Bone marrow (tissue), 2 donors: ENCODE measurements at regions not wholly inside any gene's neighbourhood (a gene's known extent, or its start where the extent isn't known, plus 50 kb on each side); places are given as distances from the start of the nearest gene placed in this dataset.

ENCODE experiments used
- DNase-seq, 2 donors: peaks; one replicate each; lab custom pipeline; 2025; lab: John Stamatoyannopoulos, UW

- DNase-seq = no peak
Measured at GRCh38 chr2:126315828-126316227, 340.1 kb upstream of the GYPC start.

- no peak for DNase-seq
Measured at GRCh38 chr2:126317790-126318431, 338.0 kb upstream of the GYPC start.

GRCh38 chr2:126322342-126322741, 333.6 kb upstream of the GYPC start:
- DNase-seq = no peak

GRCh38 chr2:126325202-126325601, 330.8 kb upstream of the GYPC start:
- DNase-seq = no peak

GRCh38 chr2:126329173-126329572, 326.8 kb upstream of the GYPC start:
- no peak for DNase-seq

GRCh38 chr2:126342457-126342856, 313.5 kb upstream of the GYPC start:
- DNase-seq = no peak

- no peak for DNase-seq
Measured at GRCh38 chr2:126343136-126343535, 312.8 kb upstream of the GYPC start.

GRCh38 chr2:126344493-126344892, 311.5 kb upstream of the GYPC start:
- no peak for DNase-seq

GRCh38 chr2:126345691-126346090, 310.3 kb upstream of the GYPC start:
- DNase-seq = no peak

- no peak for DNase-seq
Measured at GRCh38 chr2:126356631-126357030, 299.3 kb upstream of the GYPC start.

GRCh38 chr2:126358122-126358521, 297.8 kb upstream of the GYPC start:
- no peak for DNase-seq

- no peak for DNase-seq
Measured at GRCh38 chr2:126359494-126359893, 296.5 kb upstream of the GYPC start.

- no peak for DNase-seq
Measured at GRCh38 chr2:126367361-126367760, 288.6 kb upstream of the GYPC start.

GRCh38 chr2:126368758-126369157, 287.2 kb upstream of the GYPC start:
- DNase-seq = no peak

GRCh38 chr2:126370201-126370600, 285.8 kb upstream of the GYPC start:
- DNase-seq = no peak

GRCh38 chr2:126372406-126372805, 283.6 kb upstream of the GYPC start:
- no peak for DNase-seq

- DNase-seq = no peak
Measured at GRCh38 chr2:126378176-126378575, 277.8 kb upstream of the GYPC start.

- no peak for DNase-seq
Measured at GRCh38 chr2:126381091-126381490, 274.9 kb upstream of the GYPC start.

GRCh38 chr2:126382998-126383397, 273.0 kb upstream of the GYPC start:
- no peak for DNase-seq

GRCh38 chr2:126383800-126384199, 272.2 kb upstream of the GYPC start:
- no peak for DNase-seq

GRCh38 chr2:126385441-126385840, 270.5 kb upstream of the GYPC start:
- DNase-seq = no peak

GRCh38 chr2:126385983-126386382, 270.0 kb upstream of the GYPC start:
- DNase-seq = no peak

GRCh38 chr2:126389446-126389845, 266.5 kb upstream of the GYPC start:
- DNase-seq = no peak

- DNase-seq = no peak
Measured at GRCh38 chr2:126392889-126393288, 263.1 kb upstream of the GYPC start.

- no peak for DNase-seq
Measured at GRCh38 chr2:126399001-126399400, 257.0 kb upstream of the GYPC start.
